GM12875 (cell line): ENCODE measurements at regions not wholly inside any gene's neighbourhood (a gene's known extent, or its start where the extent isn't known, plus 50 kb on each side); places are given as distances from the start of the nearest gene placed in this dataset.

ENCODE experiments used
- H3K4me3 ChIP-seq: one replicate; pipeline ENCODE4 v1.5.1; 2011; ENCODE audit warnings: low read depth, low read length, control low read depth
- CTCF ChIP-seq: IDR thresholded peaks from 2 replicates; pipeline ENCODE4 v1.5.1; 2011; ENCODE audit warnings: low read depth, mild to moderate bottlenecking, control low read depth, inconsistent platforms, low read length, moderate library complexity, borderline replicate concordance; ENCODE audit not compliant: insufficient read depth

GRCh38 chr5:116813906-116814305 is 239.3 kb upstream of the SEMA6A start:
- TF ChIP-seq CTCF: no peak

GRCh38 chr5:116813356-116813755 is 238.7 kb upstream of the SEMA6A start:
- no peak for TF ChIP-seq CTCF
- H3K4me3 ChIP-seq: no peak overlapping the region

More at GRCh38 chr5:116813906-116814305, 239.3 kb upstream of the SEMA6A start:
- H3K4me3 ChIP-seq: no peak overlapping the region

GRCh38 chr5:116810951-116811350 is 236.3 kb upstream of the SEMA6A start:
- H3K4me3 ChIP-seq: no peak overlapping the region
- no peak for TF ChIP-seq CTCF

GRCh38 chr5:116806836-116807235 is 232.2 kb upstream of the SEMA6A start:
- no peak for TF ChIP-seq CTCF
- H3K4me3 ChIP-seq: no peak overlapping the region

- no peak for TF ChIP-seq CTCF
- no peak overlapping the region for H3K4me3 ChIP-seq
Measured at GRCh38 chr5:116799401-116799800, 224.8 kb upstream of the SEMA6A start.

GRCh38 chr5:116795189-116795588 is 220.6 kb upstream of the SEMA6A start:
- no peak overlapping the region for H3K4me3 ChIP-seq
- no peak for TF ChIP-seq CTCF

GRCh38 chr5:116789522-116789921 is 214.9 kb upstream of the SEMA6A start:
- no peak overlapping the region for H3K4me3 ChIP-seq
- no peak for TF ChIP-seq CTCF
